Mesothelial cell of epicardium (in vitro differentiated cells): ENCODE measurements at regions not wholly inside any gene's neighbourhood (a gene's known extent, or its start where the extent isn't known, plus 50 kb on each side); places are given as distances from the start of the nearest gene placed in this dataset.

Experiments used
- DNase-seq, 2 experiments: peaks; one replicate each; pipeline ENCODE4 v3.0.0; 2021; ENCODE audit warnings: low spot score in 2 of 2; ENCODE audit not compliant: unreplicated experiment in 2 of 2
- H3K27ac Mint-ChIP-seq: 2 replicates; pipeline ENCODE4 v1.8.0; 2021; ENCODE audit warnings: mixed read lengths
- H3K27me3 Mint-ChIP-seq: 2 replicates; pipeline ENCODE4 v1.8.0; 2021; ENCODE audit warnings: low read depth, mixed read lengths
- H3K36me3 Mint-ChIP-seq: 2 replicates; pipeline ENCODE4 v1.8.0; 2021; ENCODE audit warnings: mixed read lengths
- H3K4me1 Mint-ChIP-seq: 2 replicates; pipeline ENCODE4 v1.8.0; 2021; ENCODE audit warnings: mixed read lengths
- H3K4me3 Mint-ChIP-seq: 2 replicates; pipeline ENCODE4 v1.8.0; 2021; ENCODE audit warnings: mild to moderate bottlenecking, moderate library complexity, mixed read lengths
- H3K9me3 Mint-ChIP-seq: 2 replicates; pipeline ENCODE4 v1.8.0; 2021; ENCODE audit warnings: mixed read lengths
- CTCF ChIP-seq: fragments of 200-600 bp; sonication (generic); IDR thresholded peaks from one replicate; pipeline ENCODE4 v1.5.0; 2021; ENCODE audit warnings: antibody characterized with exemption; ENCODE audit not compliant: unreplicated experiment

- H3K36me3 Mint-ChIP-seq, result peaks cover 6% of the 10 kb centered on the region
- no peak for TF ChIP-seq CTCF
- DNase-seq, result no peak
Observed at GRCh38 chr12:83689333-83689732, 1002.6 kb downstream of the TMTC2 start.

GRCh38 chr12:83676781-83677295, 990.1 kb downstream of the TMTC2 start:
- DNase-seq, result no peak
- Mint-ChIP-seq H3K9me3 (no peaks in the 10 kb centered on the region), H3K27me3 (no peaks in the 10 kb centered on the region), H3K36me3 (no peaks in the 10 kb centered on the region), H3K4me3 (no peak overlapping the region), H3K4me1 (no peaks in the 10 kb centered on the region), H3K27ac (no peak overlapping the region)
- no peak for TF ChIP-seq CTCF

More at GRCh38 chr12:83689333-83689732, 1002.6 kb downstream of the TMTC2 start:
- Mint-ChIP-seq H3K4me3 (no peak overlapping the region), H3K9me3 (peaks cover 65% of the 10 kb centered on the region), H3K27me3 (peaks cover 2% of the 10 kb centered on the region), H3K4me1 (no peaks in the 10 kb centered on the region), H3K27ac (no peak overlapping the region)

GRCh38 chr12:83666690-83667089, 980.0 kb downstream of the TMTC2 start:
- H3K27ac Mint-ChIP-seq, result no peak overlapping the region
- no peaks in the 10 kb centered on the region for H3K36me3 Mint-ChIP-seq
- H3K4me1 Mint-ChIP-seq, result peaks cover 23% of the 10 kb centered on the region
- no peak overlapping the region for H3K4me3 Mint-ChIP-seq
- peaks cover 8% of the 10 kb centered on the region for H3K9me3 Mint-ChIP-seq
- DNase-seq, result no peak
- H3K27me3 Mint-ChIP-seq, result no peaks in the 10 kb centered on the region
- no peak for TF ChIP-seq CTCF

- Mint-ChIP-seq H3K4me3 (no peak overlapping the region), H3K36me3 (no peaks in the 10 kb centered on the region), H3K27me3 (no peaks in the 10 kb centered on the region), H3K4me1 (peaks cover 33% of the 10 kb centered on the region), H3K9me3 (no peaks in the 10 kb centered on the region), H3K27ac (no peak overlapping the region)
- no peak for DNase-seq
- TF ChIP-seq CTCF, result no peak
Observed at GRCh38 chr12:83665634-83666218, 979.0 kb downstream of the TMTC2 start.

GRCh38 chr12:83664650-83665049, 977.9 kb downstream of the TMTC2 start:
- no peaks in the 10 kb centered on the region for H3K36me3 Mint-ChIP-seq

More at GRCh38 chr12:83664650-83665049, 977.9 kb downstream of the TMTC2 start:
- no peak for TF ChIP-seq CTCF
- H3K9me3 Mint-ChIP-seq, result no peaks in the 10 kb centered on the region
- no peak overlapping the region for H3K27ac Mint-ChIP-seq
- no peak for DNase-seq
- no peak overlapping the region for H3K4me3 Mint-ChIP-seq
- H3K4me1 Mint-ChIP-seq, result peaks cover 33% of the 10 kb centered on the region
- H3K27me3 Mint-ChIP-seq, result no peaks in the 10 kb centered on the region
